GM21717 (cell line): ENCODE measurements at regions not wholly inside any gene's neighbourhood (a gene's known extent, or its start where the extent isn't known, plus 50 kb on each side); places are given as distances from the start of the nearest gene placed in this dataset.

Source experiments
- ATAC-seq: cut with Tn5 transposase; IDR thresholded peaks from one replicate; pipeline ENCODE4 v1.9.1; 2021; ENCODE audit warnings: mild to moderate bottlenecking, moderate library complexity; ENCODE audit not compliant: unreplicated experiment

DNA sequence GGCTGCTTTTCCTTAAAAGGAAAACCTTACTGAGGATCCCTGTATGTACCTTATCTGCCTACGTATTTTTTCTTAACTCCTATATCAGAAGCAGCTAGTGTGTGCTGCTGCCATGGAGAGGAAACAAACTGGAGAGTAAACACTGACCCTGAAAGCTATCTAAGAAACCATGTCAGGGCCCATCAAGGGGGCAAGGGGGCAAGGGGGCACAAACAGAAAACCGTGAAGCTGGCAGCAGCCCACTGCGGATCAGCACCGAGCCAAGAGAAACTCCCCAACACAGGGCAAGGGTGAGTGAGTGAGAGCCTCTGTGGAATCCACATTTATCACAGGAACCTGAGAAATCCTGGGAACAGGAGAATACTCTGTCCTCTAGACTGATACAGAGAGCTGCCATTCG lies 1204.2 kb downstream of the PCDH18 start:
- ATAC-seq = no peak

DNA sequence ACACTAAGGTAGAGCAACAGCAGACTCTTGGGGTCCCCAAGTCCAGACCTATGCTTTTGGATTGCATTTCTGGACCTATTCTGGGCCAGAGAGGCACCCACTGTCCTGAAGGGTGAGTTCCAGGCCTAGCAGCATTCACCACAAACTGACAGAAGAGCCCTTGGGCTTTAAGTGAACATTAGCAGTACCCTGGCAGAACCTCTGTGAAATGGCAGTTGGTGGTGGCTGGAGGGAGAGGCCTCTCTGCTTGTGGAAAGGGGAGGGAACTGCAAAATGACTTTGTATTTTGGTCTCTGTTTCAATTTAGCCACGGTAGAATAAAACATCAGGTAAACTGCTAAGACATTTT lies 1211.9 kb downstream of the PCDH18 start:
- no peak for ATAC-seq

DNA sequence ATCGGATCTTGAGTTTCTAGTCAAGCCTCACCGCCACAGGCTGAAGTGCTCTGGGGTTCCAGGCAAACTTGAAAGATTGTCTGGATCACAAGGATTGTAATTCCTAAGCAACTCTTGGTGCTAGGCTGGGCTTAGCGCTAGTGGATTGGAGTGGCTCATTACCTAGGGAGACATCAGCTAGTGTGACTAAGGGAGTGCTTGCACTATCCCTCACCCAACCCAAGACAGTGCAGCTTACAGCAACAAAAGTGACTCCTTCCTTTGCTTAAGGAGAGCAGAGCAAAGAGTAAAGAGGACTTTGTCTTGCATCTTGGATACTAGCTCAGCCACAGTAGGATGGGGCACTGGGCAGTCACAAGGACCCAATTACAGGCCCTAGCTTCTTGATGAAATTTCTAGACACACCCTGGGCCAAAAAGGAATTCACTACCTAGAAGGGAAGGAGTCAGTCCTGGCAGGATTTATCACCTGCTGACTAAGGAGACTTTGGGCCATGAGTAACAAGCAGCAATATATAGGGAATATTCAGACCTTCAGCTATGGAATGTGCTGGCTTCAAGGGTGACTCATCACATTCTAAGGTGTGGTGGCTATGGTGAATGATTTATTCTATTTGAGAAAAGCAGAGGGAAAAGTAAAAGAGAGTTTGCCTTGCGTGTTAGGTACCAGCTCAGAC lies 1212.4 kb downstream of the PCDH18 start:
- ATAC-seq = no peak

DNA sequence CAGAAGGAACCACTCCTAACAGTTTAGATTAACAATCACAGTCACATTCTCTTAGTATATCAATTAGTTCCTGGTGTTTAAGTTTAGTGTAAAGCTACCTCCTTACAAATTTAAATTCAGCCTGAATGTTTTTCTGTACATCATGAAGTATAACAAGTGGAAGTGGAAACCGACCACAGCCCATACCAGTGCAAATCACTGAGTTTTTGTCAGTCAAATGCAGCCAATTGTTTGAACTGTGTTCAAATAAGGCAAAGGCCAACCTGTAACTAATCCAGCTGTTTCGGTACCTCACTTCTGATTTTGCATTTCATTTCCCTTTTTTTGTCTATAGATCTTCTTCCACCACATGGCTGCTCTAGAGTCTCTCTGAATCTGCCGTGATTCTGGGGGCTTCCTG lies 1215.3 kb downstream of the PCDH18 start:
- ATAC-seq = no peak

DNA sequence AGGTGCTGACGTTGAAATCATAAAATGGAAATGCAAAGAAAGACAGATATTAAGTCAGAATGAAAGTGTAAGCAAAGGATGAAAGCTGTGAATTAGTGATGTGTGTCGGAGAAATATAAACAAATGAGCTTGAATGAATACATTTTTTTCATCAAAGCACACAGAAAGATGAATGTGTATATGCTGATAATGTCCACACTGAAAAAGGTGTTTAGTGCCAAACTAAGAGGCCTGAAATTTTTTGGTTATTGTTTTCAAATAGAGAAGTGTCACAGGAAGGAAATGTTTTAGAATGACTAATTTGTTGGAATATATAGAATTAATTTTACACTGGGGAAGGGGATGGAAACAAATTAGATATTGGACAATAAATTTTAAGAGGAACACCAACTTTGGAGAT lies 1217.6 kb downstream of the PCDH18 start:
- no peak for ATAC-seq

DNA sequence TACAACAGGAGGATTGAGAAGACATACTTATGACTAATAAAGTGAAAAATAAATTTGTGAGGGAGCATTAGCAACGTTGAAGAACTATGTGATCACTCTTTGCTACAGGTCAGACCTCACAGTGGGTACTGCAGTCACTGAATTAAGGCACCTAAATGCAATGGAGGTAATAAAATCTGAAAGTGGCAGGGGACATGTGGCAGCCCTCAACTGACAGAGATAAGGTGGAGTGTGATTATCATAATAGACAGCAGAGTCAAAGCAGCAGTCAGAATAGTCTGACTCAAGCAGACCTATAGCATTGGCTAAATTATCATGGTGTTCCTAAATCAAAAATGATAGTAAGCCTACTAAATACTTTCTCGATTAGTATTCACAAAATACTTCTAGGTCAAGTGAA lies 1220.5 kb downstream of the PCDH18 start:
- ATAC-seq = no peak

DNA sequence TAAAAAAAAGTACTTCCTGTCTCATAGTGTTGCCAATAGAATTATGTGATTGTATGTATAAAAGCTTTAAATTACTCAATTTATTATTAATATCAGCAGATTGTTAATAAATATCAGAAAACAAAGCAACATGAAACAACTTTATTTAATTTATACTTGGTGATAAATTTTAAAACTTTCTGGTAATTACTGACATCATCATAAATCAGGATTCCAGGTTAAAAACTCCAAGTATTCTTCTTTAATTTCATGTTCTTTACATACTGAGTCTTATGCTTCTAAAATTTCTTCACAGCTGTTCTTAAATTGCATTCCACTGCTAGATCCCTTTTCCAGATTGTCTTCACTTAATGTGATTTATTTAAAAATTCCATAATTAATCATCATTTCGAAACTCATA lies 1224.5 kb downstream of the PCDH18 start:
- no peak for ATAC-seq

DNA sequence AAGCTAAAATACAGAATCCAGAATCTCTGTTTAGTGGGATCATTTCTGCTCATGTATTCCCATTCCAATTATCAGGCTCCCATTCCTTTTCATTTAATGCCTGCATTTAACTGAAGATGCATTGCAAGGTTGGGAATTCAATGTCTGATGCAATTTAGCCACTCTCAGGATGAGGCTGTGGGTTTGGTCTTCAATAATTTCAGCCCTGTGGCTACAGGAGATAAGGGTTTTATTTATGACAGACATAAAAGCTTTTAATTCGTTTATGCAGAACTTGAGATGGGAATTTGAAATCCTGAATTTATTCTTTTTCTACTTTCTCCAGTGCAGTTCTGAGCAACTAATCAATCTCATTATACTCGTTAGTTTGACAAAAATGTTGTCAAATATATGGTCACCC lies 1225.9 kb downstream of the PCDH18 start:
- ATAC-seq = no peak

DNA sequence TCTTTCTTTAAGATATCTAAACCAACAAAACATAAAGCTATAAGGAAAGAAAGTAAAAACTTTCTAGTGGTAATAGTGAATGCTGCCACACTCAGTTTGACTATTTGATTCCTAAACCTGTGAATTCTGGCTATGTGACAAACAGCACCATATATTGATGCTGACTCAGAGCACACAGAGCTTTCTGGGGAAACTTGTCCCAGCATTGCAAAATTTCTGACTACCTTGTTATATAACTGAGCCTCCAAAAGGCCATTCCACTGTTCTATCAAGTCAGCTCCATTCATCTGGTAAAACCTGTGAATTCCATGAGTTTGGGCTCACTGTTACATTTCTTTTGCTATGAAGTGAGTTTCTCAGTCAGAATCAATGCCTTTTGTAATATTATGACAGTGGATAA lies 1229.7 kb downstream of the PCDH18 start:
- ATAC-seq = no peak

DNA sequence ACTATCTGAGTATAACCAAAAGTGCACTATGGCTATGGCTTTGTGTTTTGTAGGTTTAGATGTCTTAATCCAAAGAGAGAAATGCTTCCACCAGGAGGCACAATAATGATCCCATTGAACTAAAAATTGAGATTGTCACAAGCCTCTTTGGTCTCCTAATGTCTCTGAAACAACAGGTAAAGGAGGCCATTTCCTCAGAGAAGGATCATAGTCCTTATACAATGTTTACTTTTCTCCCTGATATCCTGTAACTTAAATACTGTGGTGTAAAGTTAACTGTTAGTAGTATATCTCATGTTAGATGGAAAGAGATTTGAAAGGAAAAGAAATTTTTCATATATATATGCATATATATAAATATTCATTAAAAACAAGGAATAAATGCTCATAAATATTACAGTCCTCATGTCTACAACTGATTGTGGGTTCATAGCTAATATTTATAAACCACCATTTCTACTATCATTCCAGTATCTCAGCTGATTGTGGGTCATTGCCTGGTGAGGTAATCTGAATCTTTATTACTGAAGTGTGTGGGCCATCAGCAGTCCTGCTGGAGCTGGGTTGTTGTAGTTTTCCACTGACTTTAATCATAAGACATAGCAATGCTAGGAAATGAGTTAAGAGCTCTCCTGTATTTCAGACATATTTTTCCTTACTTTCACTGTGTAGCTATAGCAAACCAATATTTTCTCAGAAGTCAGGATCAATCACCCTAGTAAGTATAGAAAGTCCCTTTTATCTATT lies 1230.4 kb downstream of the PCDH18 start:
- ATAC-seq = no peak

DNA sequence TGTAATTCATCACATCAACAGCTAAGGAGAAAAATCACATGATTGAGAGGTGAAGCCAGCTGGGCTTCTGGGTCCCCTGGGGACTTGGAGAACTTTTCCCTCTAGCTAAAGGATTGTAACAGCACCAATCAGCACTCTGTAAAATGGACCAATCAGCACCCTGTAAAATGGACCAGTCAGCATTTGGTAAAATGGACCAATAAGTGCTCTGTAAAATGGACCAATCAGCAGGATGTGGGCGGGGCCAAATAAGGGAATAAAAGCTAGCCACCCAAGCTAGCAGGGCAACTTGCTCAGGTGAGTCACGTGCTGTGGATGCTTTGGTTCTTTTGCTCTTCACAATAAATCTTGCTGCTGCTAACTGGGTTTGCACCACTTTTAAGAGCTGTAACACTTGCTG lies 1248.3 kb downstream of the PCDH18 start:
- no peak for ATAC-seq

DNA sequence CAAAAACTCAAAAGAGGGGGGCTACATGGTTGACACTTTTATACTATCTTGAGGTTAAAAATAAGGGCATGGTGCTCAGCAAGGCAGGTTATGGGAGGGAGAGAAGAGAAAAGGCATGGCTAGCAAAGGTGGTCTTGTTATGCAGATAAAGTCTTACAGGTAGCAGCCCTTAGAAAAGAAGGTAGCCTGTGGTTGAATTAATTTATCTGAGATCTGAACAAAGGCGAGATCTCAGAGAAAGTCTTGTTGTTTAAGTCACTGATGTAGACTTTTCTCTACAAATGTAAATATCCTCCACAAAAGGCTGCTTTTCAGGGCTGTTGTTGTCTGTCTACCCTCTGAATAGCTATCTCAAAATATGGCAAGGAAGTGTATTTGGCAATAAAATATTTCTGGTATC lies 1250.4 kb downstream of the PCDH18 start:
- ATAC-seq = no peak

DNA sequence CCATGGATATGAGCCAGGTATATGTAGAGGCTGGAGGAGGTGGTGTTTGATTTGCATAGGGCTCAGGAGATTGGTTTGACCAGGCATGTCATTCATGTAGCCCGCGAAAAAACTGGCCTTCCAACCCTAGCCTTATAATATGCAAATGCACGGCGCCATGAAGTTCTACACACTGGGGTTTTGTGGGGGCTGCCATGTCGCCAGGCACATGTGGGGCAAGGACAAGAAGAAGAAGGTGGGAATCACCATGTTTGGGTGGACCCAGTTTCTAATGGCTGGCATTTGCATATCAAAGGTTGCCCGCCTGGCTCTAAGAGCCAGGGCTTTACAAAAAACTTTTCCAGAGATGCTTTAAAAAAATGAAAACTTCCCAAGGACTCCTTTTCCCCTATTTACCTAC lies 1251.0 kb downstream of the PCDH18 start:
- ATAC-seq = no peak

DNA sequence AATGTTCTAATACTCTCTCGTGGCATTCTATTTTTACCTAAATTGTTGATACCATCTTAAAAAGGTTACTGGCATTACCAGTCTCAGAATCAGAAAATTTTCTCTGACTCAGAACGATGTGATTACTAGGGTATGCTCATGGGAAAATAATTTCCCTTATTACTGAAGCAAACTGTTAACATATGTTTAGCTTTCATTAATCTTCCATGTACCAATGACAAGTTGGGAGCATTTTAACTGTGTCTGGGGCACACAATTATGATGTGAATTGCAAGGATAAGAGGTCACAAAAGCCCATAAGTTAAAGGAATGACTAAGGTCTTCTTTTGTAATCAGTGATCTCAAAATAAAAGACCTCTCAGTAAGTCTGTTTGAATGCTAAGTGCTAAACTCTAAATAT lies 1254.6 kb downstream of the PCDH18 start:
- no peak for ATAC-seq

DNA sequence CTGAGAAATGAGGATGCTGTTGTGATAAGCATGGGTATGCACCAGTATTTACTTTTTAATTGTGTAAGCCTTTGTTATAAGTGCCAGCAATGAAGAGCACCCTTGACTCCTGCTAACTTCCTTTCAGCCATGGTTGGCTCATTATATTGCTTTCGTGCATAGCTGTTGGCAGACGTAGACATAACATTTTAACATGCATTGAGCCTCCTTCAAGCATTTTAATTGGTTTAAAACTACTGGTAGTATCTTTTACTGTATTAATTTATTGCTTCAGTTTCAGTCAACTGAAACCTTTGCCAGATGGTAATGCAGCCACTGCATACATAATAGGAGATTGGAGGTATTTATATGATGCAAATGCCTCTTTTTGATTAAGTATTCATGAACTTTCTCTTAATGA lies 1285.4 kb downstream of the PCDH18 start:
- no peak for ATAC-seq

DNA sequence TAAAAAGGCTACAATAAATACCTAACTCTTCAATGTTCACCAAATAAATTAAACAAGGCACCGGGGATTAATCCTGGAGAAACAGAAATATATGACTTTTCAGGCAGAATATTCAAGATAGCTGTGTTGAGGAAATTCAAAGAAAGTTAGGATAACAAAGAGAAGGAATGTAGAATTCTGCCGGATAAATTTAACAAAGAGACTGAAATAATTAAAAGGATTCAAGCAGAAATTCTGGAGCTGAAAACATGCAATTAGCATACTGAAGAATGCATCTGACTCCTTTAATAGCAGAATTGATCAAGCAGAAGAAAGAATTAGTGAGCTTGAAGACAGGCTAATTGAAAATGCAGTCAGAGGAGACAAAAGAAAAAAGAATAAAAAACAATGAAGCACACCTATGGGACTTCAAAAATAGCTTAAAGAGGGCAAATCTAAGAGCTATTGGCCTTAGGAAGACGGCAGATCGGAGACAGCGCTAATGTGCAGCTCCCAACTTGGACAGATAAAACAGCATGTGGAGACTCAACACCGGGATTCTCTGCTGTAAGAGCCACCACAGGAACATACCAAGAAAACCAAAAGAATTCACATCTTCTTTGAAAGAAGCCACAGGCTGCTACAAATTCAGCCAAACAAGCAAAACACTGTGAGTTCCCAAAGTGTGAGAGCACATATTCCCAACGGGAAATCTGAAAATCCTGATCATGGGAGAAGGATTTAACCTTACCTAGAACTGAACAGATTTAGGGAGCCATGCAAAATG lies 1290.9 kb downstream of the PCDH18 start:
- ATAC-seq = no peak

DNA sequence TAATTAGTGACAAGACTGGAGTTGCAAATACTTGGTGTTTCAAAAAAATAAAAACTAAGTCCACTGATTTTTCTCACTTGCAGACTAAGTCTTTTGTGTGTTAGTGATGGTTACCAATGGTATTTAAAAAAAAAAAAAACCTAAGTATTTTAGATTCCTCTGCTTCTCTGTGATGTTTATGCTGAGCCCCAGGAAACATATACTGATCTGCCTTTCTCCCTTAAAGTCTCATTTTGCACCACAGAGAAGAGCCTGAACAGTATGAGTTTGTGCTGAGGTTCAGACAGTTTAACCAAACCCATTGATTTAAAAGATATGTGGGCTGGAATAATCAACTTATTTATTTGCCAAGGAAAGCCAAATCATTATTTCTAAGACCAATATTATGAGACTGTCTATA lies 1305.0 kb downstream of the PCDH18 start:
- no peak for ATAC-seq

DNA sequence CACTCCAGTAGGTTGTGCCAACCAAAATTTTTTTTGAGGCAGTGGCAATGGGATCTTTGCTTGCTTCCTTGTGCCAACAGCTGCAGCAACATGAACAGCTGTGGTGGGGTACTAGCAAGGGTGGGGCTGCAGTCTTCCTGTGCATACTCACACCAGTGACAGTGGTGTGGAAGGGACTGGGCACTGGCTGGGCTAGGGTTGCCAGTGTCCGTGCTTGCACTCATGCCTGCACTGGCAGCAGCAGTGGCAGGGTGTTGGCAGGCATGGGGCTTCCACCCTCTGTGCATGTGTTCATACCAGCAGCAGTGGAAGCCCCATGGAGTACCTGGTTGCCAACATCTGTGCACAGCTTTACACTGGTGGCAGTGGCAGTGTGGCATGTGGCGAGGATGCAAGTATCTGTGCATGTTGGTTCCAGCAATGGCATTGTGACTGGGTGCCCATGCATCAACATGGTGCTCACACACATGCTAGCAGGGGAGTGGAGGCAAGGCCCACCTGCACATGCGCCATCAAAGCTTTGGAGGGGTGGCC lies 1312.6 kb downstream of the PCDH18 start:
- ATAC-seq = no peak

DNA sequence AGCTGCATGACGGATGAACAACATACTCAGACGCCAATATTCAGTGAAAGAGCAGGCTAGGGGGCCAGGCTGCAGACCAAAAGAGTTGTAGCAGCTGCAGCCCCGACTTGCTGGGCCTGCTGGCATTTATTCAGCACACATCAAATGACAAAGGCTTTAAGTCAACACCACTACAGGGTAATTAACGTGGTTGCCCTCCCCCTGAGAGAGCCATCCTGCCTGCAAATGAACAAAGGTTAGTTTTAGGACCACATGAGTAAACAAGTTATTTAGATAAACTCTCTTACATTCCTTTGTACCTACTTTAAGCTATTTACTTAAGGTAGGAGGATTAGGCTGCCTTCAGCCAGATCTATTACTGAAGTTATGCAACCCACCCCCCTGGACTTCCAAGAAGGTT lies 1329.1 kb downstream of the PCDH18 start:
- ATAC-seq = no peak

DNA sequence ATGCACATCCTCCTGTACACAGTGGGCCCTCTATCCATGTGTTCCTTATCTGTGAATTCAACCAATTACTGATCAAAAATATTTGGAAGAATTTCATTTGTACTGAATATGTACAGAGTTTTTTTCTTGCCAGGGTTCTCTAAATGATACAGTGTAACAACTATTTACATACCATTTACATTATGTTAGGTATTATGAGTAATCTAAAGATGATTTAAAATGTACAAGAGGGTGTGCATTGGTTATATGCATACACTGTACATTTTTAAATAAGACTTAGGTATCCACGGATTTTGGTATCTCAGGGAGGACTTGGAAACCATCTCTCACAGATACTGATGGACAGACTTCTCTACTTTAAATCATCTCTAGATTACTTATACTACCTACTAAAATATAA lies 1333.9 kb downstream of the PCDH18 start:
- no peak for ATAC-seq

DNA sequence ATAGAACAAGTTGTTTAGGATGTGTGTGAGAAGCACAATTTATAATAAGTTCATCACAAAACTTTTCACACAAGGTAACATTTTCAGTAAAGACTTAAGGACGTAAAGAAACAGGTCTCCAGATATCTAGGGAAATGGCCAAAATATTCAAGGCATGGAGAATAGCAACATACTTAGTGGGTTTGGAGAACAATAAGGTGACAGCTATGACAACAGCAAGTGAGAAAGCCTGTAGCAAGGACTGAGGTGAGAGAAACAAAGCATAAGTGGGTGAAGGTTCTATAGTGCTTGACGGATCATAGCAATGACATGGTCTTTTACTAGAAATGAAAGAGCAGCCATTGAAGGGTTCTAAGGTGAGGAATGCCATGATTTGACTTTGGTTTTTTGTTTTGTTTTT lies 1337.3 kb downstream of the PCDH18 start:
- no peak for ATAC-seq

DNA sequence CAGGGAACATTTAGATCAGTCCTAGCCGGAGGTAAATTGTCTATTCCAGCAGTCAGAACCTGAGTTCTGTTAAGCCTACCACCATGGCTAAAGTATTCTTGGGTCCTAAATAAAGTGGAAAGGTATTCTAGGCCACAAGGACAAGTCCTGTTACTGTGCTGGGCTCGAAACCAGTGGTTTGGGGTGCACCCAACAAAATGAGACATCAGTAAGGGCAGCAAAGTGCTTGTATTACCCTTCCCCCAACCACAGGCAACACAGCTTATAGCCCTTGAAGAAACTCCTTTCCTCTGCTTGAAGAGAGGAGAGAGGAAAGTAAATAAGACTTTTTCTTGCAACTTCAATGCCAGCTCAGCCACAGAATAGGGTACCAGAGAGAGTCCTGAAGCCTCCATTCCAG lies 1345.6 kb downstream of the PCDH18 start:
- no peak for ATAC-seq
